ENCODE measurements at regions not wholly inside any gene's neighbourhood (a gene's known extent, or its start where the extent isn't known, plus 50 kb on each side); places are given as distances from the start of the nearest gene placed in this dataset.

DNA sequence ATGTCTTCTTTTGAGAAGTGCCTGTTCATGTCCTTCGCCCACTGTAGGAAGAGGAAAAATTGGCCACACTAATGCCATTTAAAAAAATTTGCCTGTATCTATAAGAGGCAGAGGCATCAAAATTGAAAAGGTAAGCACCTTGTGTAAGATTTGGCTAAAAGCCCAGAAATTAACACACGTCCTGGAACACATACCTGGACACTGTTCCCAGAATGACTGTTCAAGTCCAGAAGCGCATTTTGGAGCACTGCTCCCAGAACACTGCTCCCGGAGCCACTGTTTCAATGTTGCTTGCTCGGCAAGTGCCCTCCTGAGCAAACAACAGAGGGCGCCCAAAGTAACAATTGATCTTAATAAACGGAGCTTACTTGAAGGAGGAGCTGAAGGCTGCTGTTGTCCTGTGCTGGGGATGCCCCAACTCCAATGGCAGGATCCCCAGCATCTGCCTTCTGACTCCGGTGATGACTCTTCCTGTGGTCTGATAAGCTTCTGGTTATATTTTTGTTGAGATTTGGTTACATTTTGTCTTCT lies 1958.6 kb downstream of the C4orf33 start:
- no peak overlapping the region for H3K4me3 ChIP-seq (ENCODE audit: low read depth, low read length)
- peak; percentile 10 for DNase-seq (ENCODE audit: low read depth)
- TF ChIP-seq CTCF (IDR thresholded peaks at IDR 0.05; ENCODE audit: low read depth, low read length): no peak
- TF ChIP-seq, protein P1, sequence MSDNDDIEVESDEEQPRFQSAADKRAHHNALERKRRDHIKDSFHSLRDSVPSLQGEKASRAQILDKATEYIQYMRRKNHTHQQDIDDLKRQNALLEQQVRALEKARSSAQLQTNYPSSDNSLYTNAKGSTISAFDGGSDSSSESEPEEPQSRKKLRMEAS (IDR thresholded peaks at IDR 0.05; ENCODE audit: low read depth, low read length): no peak
- TF ChIP-seq MYC (IDR thresholded peaks at IDR 0.05; ENCODE audit: low read depth, low read length): no peak
- no peak for TF ChIP-seq POLR2A (IDR thresholded peaks at IDR 0.05; ENCODE audit: extremely low read depth, insufficient read length)

- TF ChIP-seq MYC (IDR thresholded peaks at IDR 0.05; ENCODE audit: low read depth, low read length) (no peak), CTCF (IDR thresholded peaks at IDR 0.05; ENCODE audit: low read depth, low read length) (no peak), POLR2A (IDR thresholded peaks at IDR 0.05; ENCODE audit: extremely low read depth, insufficient read length) (no peak)
- TF ChIP-seq, protein P1 (IDR thresholded peaks at IDR 0.05; ENCODE audit: low read depth, low read length): no peak
Measured at GRCh38 chr4:131061734-131062133, 1965.8 kb downstream of the C4orf33 start.

GRCh38 chr4:131063878-131064277 lies 1967.9 kb downstream of the C4orf33 start:
- no peak for DNase-seq (ENCODE audit: low read depth)
- H3K4me3 ChIP-seq (ENCODE audit: low read depth, low read length): no peak overlapping the region
- TF ChIP-seq, protein P1 (IDR thresholded peaks at IDR 0.05; ENCODE audit: low read depth, low read length): no peak
- no peak for TF ChIP-seq CTCF (IDR thresholded peaks at IDR 0.05; ENCODE audit: low read depth, low read length)
- TF ChIP-seq POLR2A (IDR thresholded peaks at IDR 0.05; ENCODE audit: extremely low read depth, insufficient read length): no peak
- TF ChIP-seq MYC (IDR thresholded peaks at IDR 0.05; ENCODE audit: low read depth, low read length): no peak

More at GRCh38 chr4:131061734-131062133, 1965.8 kb downstream of the C4orf33 start:
- DNase-seq (ENCODE audit: low read depth): no peak
- H3K4me3 ChIP-seq (ENCODE audit: low read depth, low read length): no peak overlapping the region

DNA sequence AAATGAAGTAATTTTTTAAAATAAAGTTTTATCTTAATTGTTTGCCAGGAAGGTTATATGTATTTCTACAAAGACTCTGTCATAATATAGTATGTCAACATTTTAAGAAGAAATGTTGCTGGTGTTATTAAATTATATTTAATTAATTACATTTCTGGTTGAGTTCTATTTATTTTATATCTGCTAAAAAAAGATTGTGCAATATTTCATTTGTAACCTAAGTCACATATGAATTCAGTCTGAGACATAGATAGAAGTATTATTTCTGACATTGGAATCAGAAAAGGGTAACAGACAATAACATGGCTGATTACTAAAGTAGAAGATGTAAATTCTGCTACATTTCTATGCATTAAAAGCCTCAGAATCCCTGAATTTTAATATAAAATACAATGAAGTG lies 1985.1 kb downstream of the C4orf33 start:
- no peak overlapping the region for H3K4me3 ChIP-seq (ENCODE audit: low read depth, low read length)
- TF ChIP-seq MYC (IDR thresholded peaks at IDR 0.05; ENCODE audit: low read depth, low read length): no peak
- TF ChIP-seq, protein P1 (IDR thresholded peaks at IDR 0.05; ENCODE audit: low read depth, low read length): no peak
- TF ChIP-seq CTCF (IDR thresholded peaks at IDR 0.05; ENCODE audit: low read depth, low read length): no peak
- TF ChIP-seq POLR2A (IDR thresholded peaks at IDR 0.05; ENCODE audit: extremely low read depth, insufficient read length): no peak
- no peak for DNase-seq (ENCODE audit: low read depth)

- no peak for TF ChIP-seq MYC (IDR thresholded peaks at IDR 0.05; ENCODE audit: low read depth, low read length)
- no peak overlapping the region for H3K4me3 ChIP-seq (ENCODE audit: low read depth, low read length)
- DNase-seq (ENCODE audit: low read depth): no peak
Measured at GRCh38 chr4:131084997-131085396, 1989.0 kb downstream of the C4orf33 start.

DNA sequence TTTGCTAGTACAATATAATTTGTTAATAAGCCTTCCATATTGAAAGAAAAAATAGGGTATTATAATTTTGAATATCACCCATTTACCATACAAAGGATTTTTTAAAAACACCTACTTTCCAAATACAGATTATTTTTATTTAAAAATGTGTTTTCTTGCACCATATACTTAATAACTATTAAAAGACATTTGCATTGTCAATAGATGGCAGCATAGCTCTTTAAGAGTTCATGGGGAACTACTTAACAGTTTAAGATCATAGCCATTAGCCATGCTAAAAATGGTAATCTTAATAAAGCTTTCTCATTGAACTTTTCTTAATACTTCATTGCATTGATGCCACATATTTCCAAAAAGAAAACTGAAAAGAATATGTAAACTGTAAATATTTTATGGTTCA lies 1995.9 kb downstream of the C4orf33 start:
- no peak overlapping the region for H3K4me3 ChIP-seq (ENCODE audit: low read depth, low read length)
- peak; percentile 44 for DNase-seq (ENCODE audit: low read depth)
- TF ChIP-seq CTCF (IDR thresholded peaks at IDR 0.05; ENCODE audit: low read depth, low read length) (no peak), MYC (IDR thresholded peaks at IDR 0.05; ENCODE audit: low read depth, low read length) (no peak)
